OCI-LY1 (cell line): ENCODE measurements at regions not wholly inside any gene's neighbourhood (a gene's known extent, or its start where the extent isn't known, plus 50 kb on each side); places are given as distances from the start of the nearest gene placed in this dataset.
A peak's percentile ranks its signal among the peaks of the same experiment; 100 is the strongest.

ENCODE experiments used
- H2AFZ ChIP-seq: fragments of 200-600 bp; sonication (generic), shearing (Covaris generic); 2 replicates; pipeline ENCODE4 v1.6.0; 2014; ENCODE audit warnings: antibody characterized with exemption, mild to moderate bottlenecking, low read length
- H3F3A ChIP-seq: fragments of 200-600 bp; sonication (generic), shearing (Covaris generic); 2 replicates; pipeline ENCODE4 v1.6.0; 2014; ENCODE audit warnings: mild to moderate bottlenecking, antibody characterized with exemption, low read length, moderate library complexity; ENCODE audit not compliant: insufficient read depth
- H3K27ac ChIP-seq: fragments of 200-600 bp; sonication (generic); 2 replicates; pipeline ENCODE4 v1.5.1; 2014; ENCODE audit warnings: low read length, mixed run types, mild to moderate bottlenecking, low read depth; ENCODE audit not compliant: poor library complexity, severe bottlenecking
- H3K27me3 ChIP-seq: fragments of 200-600 bp; sonication (generic); 2 replicates; pipeline ENCODE4 v1.6.0; 2014; ENCODE audit warnings: antibody characterized with exemption, mild to moderate bottlenecking, low read length, moderate library complexity; ENCODE audit not compliant: insufficient read depth
- H3K36me3 ChIP-seq: fragments of 200-600 bp; sonication (generic); 2 replicates; pipeline ENCODE4 v1.6.1; 2014; ENCODE audit warnings: mild to moderate bottlenecking, antibody characterized with exemption, low read length, moderate library complexity, mixed read lengths; ENCODE audit not compliant: insufficient read depth
- H3K4me1 ChIP-seq: fragments of 200-600 bp; sonication (generic); 2 replicates; pipeline ENCODE4 v1.5.1; 2014; ENCODE audit warnings: mild to moderate bottlenecking, low read length, moderate library complexity; ENCODE audit not compliant: insufficient read depth, severe bottlenecking
- H3K4me2 ChIP-seq: fragments of 200-600 bp; sonication (generic), shearing (Covaris generic); 2 replicates; pipeline ENCODE4 v1.6.1; 2014; ENCODE audit warnings: low read length
- H3K4me3 ChIP-seq: fragments of 200-600 bp; sonication (generic); 2 replicates; pipeline ENCODE4 v1.5.1; 2014; ENCODE audit warnings: low read length, low read depth, mild to moderate bottlenecking, mixed read lengths; ENCODE audit not compliant: poor library complexity, severe bottlenecking
- H3K79me2 ChIP-seq: fragments of 200-600 bp; shearing (Covaris generic); 2 replicates; pipeline ENCODE4 v1.6.1; 2016; ENCODE audit warnings: mixed run types, low read length, mixed read lengths; ENCODE audit not compliant: insufficient read depth
- H3K9ac ChIP-seq: fragments of 200-600 bp; sonication (generic), shearing (Covaris generic); 2 replicates; pipeline ENCODE4 v1.6.1; 2014; ENCODE audit warnings: mild to moderate bottlenecking, low read length, mixed read lengths
- H3K9me2 ChIP-seq: fragments of 200-600 bp; sonication (generic), shearing (Covaris generic); 2 replicates; pipeline ENCODE4 v1.6.1; 2014; ENCODE audit warnings: low read depth, mild to moderate bottlenecking, low read length, mixed read lengths
- H3K9me3 ChIP-seq: fragments of 200-600 bp; shearing (Covaris generic); 2 replicates; pipeline ENCODE4 v1.6.1; 2014; ENCODE audit warnings: low read length, mixed read lengths
- H4K20me1 ChIP-seq: fragments of 200-600 bp; sonication (generic), shearing (Covaris generic); 2 replicates; pipeline ENCODE4 v1.6.0; 2016; ENCODE audit warnings: mild to moderate bottlenecking, low read length; ENCODE audit not compliant: insufficient read depth
- CTCF ChIP-seq: fragments of 200-600 bp; sonication (generic), shearing (Covaris generic); IDR thresholded peaks from 2 replicates; pipeline ENCODE4 v1.5.1; 2017; ENCODE audit warnings: mild to moderate bottlenecking, antibody characterized with exemption, low read length, moderate library complexity, mixed read lengths
- EZH2 ChIP-seq: fragments of 200-600 bp; sonication (generic), shearing (Covaris generic); IDR thresholded peaks from 2 replicates; pipeline ENCODE4 v1.8.0; 2017; ENCODE audit warnings: borderline replicate concordance, mixed run types, mild to moderate bottlenecking, antibody characterized with exemption, low read length, moderate library complexity, mixed read lengths

GRCh38 chr7:148485618-148486017 lies 104.9 kb upstream of the C7orf33 start:
- Histone ChIP-seq H2AFZ (no peak overlapping the region), H3K9me2 (no peaks in the 10 kb centered on the region), H3K27ac (no peak overlapping the region), H3K9me3 (no peaks in the 10 kb centered on the region), H3K36me3 (no peaks in the 10 kb centered on the region), H4K20me1 (no peaks in the 10 kb centered on the region), H3K27me3 (0 out of 2 replicates have a peak, but pooled peaks cover 5% of the 10 kb centered on the region), H3K4me2 (no peak overlapping the region), H3F3A (no peaks in the 10 kb centered on the region), H3K4me3 (no peak overlapping the region), H3K4me1 (no peaks in the 10 kb centered on the region), H3K9ac (no peak overlapping the region), H3K79me2 (no peaks in the 10 kb centered on the region)
- TF ChIP-seq EZH2 (no peak), CTCF (peak; percentile 32; the same call in 1 of the 2 replicates)

- Histone ChIP-seq H3K4me1 (no peaks in the 10 kb centered on the region), H3K36me3 (no peaks in the 10 kb centered on the region), H2AFZ (no peak overlapping the region), H3K9me3 (no peaks in the 10 kb centered on the region), H3K27me3 (0 out of 2 replicates have a peak, but pooled peaks cover 5% of the 10 kb centered on the region), H3K27ac (no peak overlapping the region), H3K9ac (no peak overlapping the region), H3F3A (no peaks in the 10 kb centered on the region), H3K4me3 (no peak overlapping the region), H4K20me1 (no peaks in the 10 kb centered on the region), H3K79me2 (no peaks in the 10 kb centered on the region), H3K4me2 (no peak overlapping the region), H3K9me2 (no peaks in the 10 kb centered on the region)
- TF ChIP-seq CTCF (no peak), EZH2 (no peak)
Observed at GRCh38 chr7:148486937-148487336, 103.6 kb upstream of the C7orf33 start.

- Histone ChIP-seq H3K79me2 (no peaks in the 10 kb centered on the region), H3K9ac (no peak overlapping the region), H3F3A (no peaks in the 10 kb centered on the region), H3K4me3 (no peak overlapping the region), H3K9me3 (no peaks in the 10 kb centered on the region), H3K27me3 (0 out of 2 replicates have a peak, but pooled peaks cover 5% of the 10 kb centered on the region), H2AFZ (no peak overlapping the region), H4K20me1 (no peaks in the 10 kb centered on the region), H3K9me2 (no peaks in the 10 kb centered on the region), H3K36me3 (no peaks in the 10 kb centered on the region), H3K4me2 (no peak overlapping the region), H3K27ac (no peak overlapping the region), H3K4me1 (no peaks in the 10 kb centered on the region)
- no peak for TF ChIP-seq CTCF
- TF ChIP-seq EZH2 = no peak
Observed at GRCh38 chr7:148487912-148488311, 102.7 kb upstream of the C7orf33 start.
